IMR-90 (cell line): ENCODE measurements at regions not wholly inside any gene's neighbourhood (a gene's known extent, or its start where the extent isn't known, plus 50 kb on each side); places are given as distances from the start of the nearest gene placed in this dataset.

ENCODE experiments used
- BHLHE40 ChIP-seq: fragments of 150-350 bp; IDR thresholded peaks from 2 replicates; pipeline ENCODE4 v1.6.1; 2016; ENCODE audit warnings: mild to moderate bottlenecking, low read depth, low read length
- CTCF ChIP-seq: conservative IDR thresholded peaks from 2 replicates; pipeline ENCODE4 v1.5.1; 2012; ENCODE audit warnings: mild to moderate bottlenecking, low read depth, low read length, improper control_type of control experiment
- FOS ChIP-seq: fragments of 150-350 bp; IDR thresholded peaks from 2 replicates; pipeline ENCODE4 v1.6.1; 2016; ENCODE audit warnings: low read depth, low read length
- POLR2A ChIP-seq: IDR thresholded peaks from 2 replicates; pipeline ENCODE4 v1.6.1; 2012; ENCODE audit warnings: mild to moderate bottlenecking, low read depth, low read length
- RCOR1 ChIP-seq: IDR thresholded peaks from 2 replicates; pipeline ENCODE4 v1.6.1; 2012; ENCODE audit warnings: mild to moderate bottlenecking, low read length, improper control_type of control experiment; ENCODE audit not compliant: insufficient replicate concordance
- USF2 ChIP-seq: fragments of 150-350 bp; IDR thresholded peaks from 2 replicates; pipeline ENCODE4 v1.6.1; 2017; ENCODE audit warnings: mild to moderate bottlenecking, antibody characterized with exemption, low read length, low read depth

GRCh38 chrX:139382529-139382928 lies 148.0 kb upstream of the F9 start:
- no peak for TF ChIP-seq USF2
- no peak for TF ChIP-seq CTCF
- TF ChIP-seq POLR2A: no peak
- no peak for TF ChIP-seq BHLHE40
- no peak for TF ChIP-seq FOS
- TF ChIP-seq RCOR1: no peak
